Stomach smooth muscle (tissue), 2 donors: ENCODE measurements at regions not wholly inside any gene's neighbourhood (a gene's known extent, or its start where the extent isn't known, plus 50 kb on each side); places are given as distances from the start of the nearest gene placed in this dataset.
"Not testable (repeated sequence)": the region's sequence is repeated elsewhere in the genome, so short reads cannot be mapped to it uniquely, and the experiment has no call there.

Experiments used
- H3K27ac ChIP-seq: one replicate; pipeline ENCODE4 v1.7.0; 2013; ENCODE audit warnings: mild to moderate bottlenecking, low read length, inconsistent platforms
- H3K27me3 ChIP-seq, 2 donors: one replicate each; pipeline ENCODE4 v1.7.0; 2013; ENCODE audit warnings: low read length in 2 of 2; ENCODE audit not compliant: insufficient read depth in 2 of 2, control insufficient read depth in 1 of 2
- H3K36me3 ChIP-seq, 2 donors: one replicate each; pipeline ENCODE4 v1.7.0; 2013; ENCODE audit warnings: low read length in 2 of 2; ENCODE audit not compliant: control insufficient read depth in 2 of 2, insufficient read depth in 2 of 2
- H3K4me1 ChIP-seq: one replicate; pipeline ENCODE4 v1.7.0; 2013; ENCODE audit warnings: low read length; ENCODE audit not compliant: control insufficient read depth, insufficient read depth
- H3K4me3 ChIP-seq, 2 donors: one replicate each; pipeline ENCODE4 v1.7.0; 2013; ENCODE audit warnings: low read length in 2 of 2
- H3K9ac ChIP-seq, 2 donors: one replicate each; pipeline ENCODE4 v1.7.0; 2013; ENCODE audit warnings: low read length in 2 of 2, mild to moderate bottlenecking in 1 of 2
- H3K9me3 ChIP-seq, 2 donors: one replicate each; pipeline ENCODE4 v1.7.0; 2013; ENCODE audit warnings: low read length in 2 of 2; ENCODE audit not compliant: control insufficient read depth in 2 of 2
- donor health status: healthy.
- donor health status: Pancreatic carcinoma.

DNA sequence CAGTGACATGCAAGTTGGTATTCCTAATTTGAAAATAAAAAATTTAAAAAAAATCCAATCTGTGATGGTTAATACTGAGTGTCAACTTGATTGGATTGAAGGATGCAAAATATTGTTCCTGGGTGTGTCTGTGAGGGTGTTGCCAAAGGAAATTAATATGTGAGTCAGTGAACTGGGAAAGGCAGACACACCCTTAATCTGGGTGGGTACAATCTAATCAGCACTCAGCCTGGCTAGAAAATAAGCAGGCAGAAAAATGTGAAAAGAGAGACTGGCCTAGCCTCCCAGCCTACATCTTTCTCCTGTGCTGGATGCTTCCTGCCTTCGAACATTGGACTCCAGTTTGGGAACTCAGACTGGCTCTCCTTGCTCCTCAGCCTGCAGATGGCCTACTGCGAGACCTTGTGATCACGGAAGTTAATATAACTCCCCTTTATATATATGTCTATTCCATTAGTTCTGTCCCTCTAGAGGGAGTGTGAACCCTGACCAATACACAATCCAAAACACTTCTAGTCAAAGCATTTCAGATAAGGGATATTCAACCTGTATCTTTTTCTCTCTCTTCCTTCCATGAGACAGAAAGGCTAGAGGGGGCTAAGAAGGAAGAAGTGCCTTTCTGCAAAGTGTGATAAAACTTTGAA lies 712.9 kb upstream of the ADGRL3 start:
- not testable (repeated sequence) for H3K9me3 ChIP-seq, H3K27ac ChIP-seq, H3K36me3 ChIP-seq, H3K4me1 ChIP-seq, H3K9ac ChIP-seq, H3K4me3 ChIP-seq, H3K27me3 ChIP-seq

DNA sequence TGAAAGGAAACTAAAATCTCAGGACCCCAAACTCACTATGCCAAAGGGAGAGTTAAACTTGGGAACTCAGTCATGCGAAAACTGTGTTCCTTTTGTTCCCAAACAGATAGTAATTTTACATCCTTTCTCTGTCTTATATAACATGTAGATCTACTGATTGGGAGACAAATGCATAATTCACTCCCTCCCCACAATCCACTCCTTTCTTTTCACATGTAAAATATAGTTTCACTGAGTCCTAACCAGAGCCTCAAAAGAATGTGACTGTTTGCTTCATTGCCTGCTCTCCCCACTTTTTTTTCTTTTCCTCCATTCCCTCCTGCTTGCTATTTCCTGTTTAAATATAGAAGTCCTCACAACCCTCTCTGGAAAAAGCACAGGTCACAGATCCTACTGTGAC lies 699.3 kb upstream of the ADGRL3 start:
- H3K9me3 ChIP-seq = no peaks in the 10 kb centered on the region

DNA sequence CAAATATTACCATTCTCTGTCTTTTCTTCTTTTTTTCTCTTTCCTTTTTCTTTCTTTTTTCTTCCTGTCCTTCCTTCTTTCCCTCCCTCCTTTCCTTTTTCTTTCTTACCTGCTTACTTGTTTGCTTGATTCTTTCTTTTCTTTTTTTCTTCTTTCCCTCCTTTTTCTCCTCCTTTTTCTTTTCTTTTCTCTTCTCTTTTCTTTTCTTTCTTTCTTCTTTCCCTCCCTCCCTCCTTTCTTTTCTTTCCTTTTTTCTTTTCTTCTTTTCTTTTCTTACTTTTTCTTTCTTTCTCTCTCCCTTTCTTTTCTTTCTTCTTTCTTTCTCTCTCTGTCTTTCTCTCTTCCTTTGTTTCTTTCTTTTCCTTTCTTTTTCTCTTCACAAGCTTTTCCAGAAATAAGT lies 697.4 kb upstream of the ADGRL3 start:
- Histone ChIP-seq H3K27ac (no peak overlapping the region), H3K9me3 (no peaks in the 10 kb centered on the region), H3K36me3 (no peaks in the 10 kb centered on the region), H3K9ac (no peak overlapping the region), H3K27me3 (no peaks in the 10 kb centered on the region), H3K4me1 (no peaks in the 10 kb centered on the region), H3K4me3 (no peak overlapping the region)

More for the DNA sequence above, 699.3 kb upstream of the ADGRL3 start:
- Histone ChIP-seq H3K36me3 (no peaks in the 10 kb centered on the region), H3K27ac (no peak overlapping the region), H3K27me3 (no peaks in the 10 kb centered on the region), H3K9ac (no peak overlapping the region), H3K4me3 (no peak overlapping the region), H3K4me1 (no peaks in the 10 kb centered on the region)

DNA sequence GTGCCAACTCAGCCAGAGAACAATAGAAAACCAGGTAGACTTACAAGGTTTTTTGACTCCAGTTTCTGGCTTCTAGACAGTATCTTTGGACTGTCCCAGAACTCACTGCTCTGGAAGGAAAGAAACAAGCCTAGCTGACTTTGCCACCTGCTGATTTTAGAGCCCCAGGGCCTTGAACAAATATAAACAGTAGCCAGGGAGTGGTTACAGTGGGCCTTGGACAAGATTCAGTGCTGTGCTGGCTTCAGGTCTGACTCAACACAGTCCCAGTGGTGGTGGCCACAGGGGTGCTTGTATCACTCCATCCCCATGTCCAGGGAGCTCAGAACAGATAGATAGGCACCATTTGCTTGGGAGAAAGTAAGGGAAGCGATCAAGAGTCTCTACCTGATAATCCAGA lies 694.1 kb upstream of the ADGRL3 start:
- no peak overlapping the region for H3K9ac ChIP-seq

DNA sequence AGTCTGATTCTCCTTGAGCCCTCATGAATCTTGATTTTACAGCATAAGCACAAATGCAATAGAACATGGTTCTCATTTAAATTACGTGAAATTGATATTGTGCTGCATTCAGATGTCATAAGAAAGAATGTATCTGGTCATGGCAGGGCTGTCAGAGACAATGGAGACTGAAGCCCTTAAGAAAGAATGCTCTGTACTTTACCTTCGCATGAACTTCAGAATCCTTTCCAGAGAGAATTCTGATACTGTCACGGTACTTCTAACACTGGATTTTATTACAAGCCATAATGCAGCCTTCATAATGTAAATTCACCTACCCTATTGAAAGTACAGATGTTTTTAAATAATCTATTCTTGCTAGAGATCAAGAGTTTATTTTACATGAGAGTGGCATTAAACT lies 677.9 kb upstream of the ADGRL3 start:
- H3K27ac ChIP-seq = no peak overlapping the region
- no peaks in the 10 kb centered on the region for H3K27me3 ChIP-seq
- no peaks in the 10 kb centered on the region for H3K9me3 ChIP-seq
- no peaks in the 10 kb centered on the region for H3K4me1 ChIP-seq
- H3K36me3 ChIP-seq = no peaks in the 10 kb centered on the region
- no peak overlapping the region for H3K9ac ChIP-seq
- H3K4me3 ChIP-seq = no peak overlapping the region

More for the DNA sequence above, 694.1 kb upstream of the ADGRL3 start:
- Histone ChIP-seq H3K27me3 (no peaks in the 10 kb centered on the region), H3K9me3 (no peaks in the 10 kb centered on the region), H3K4me3 (no peak overlapping the region), H3K36me3 (no peaks in the 10 kb centered on the region), H3K27ac (no peak overlapping the region), H3K4me1 (no peaks in the 10 kb centered on the region)

DNA sequence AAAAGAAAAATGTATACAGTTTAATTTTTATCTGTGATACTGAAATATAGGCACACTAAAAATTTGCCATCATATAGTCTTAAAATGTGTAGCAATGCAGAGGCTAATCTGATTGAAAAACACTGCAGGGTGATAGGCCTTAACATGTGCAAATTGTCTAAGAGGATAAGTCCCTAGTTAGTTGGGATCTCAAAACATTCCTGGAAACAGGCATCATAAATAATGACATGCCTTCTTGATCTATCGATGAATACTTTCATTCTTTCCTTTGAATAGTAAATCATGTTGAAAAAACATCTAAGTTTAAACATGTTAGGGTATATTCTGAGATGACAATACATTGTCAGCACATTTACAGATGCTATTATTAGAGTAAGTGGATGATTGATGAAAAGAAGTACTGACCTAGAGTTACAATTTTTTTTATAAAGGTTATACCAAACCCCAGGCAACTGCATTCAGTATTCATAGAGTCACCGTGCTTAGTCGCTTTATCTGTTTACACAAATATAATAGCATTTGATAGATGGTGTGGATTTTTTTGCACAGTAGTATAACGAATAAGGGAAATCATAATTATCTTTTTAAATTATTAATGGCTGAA lies 668.2 kb upstream of the ADGRL3 start:
- H3K4me3 ChIP-seq = no peak overlapping the region
- no peak overlapping the region for H3K27ac ChIP-seq
- no peaks in the 10 kb centered on the region for H3K4me1 ChIP-seq
- no peaks in the 10 kb centered on the region for H3K9me3 ChIP-seq
- no peaks in the 10 kb centered on the region for H3K36me3 ChIP-seq
- no peaks in the 10 kb centered on the region for H3K27me3 ChIP-seq
- no peak overlapping the region for H3K9ac ChIP-seq

DNA sequence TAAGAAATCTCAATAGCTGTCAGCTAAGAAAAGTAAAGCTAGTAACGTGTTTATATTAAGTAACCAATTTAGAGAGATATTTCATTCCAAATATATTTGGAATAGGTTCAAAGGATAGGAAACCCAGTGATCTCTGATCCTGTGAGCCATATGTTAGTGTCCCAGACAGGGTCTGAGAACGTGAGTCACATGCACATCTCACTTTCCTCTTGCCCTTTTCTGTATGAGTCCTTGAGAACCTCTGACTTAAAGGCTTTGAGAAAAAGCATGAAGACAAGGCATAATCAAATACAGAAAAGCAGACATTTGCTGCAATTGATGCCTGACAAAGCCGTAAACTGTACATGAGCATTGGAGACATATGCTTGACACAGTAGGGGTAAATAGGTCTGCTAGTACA lies 655.1 kb upstream of the ADGRL3 start:
- Histone ChIP-seq H3K4me3 (no peak overlapping the region), H3K4me1 (no peaks in the 10 kb centered on the region), H3K27me3 (no peaks in the 10 kb centered on the region), H3K36me3 (no peaks in the 10 kb centered on the region), H3K9ac (no peak overlapping the region), H3K27ac (no peak overlapping the region), H3K9me3 (no peaks in the 10 kb centered on the region)

DNA sequence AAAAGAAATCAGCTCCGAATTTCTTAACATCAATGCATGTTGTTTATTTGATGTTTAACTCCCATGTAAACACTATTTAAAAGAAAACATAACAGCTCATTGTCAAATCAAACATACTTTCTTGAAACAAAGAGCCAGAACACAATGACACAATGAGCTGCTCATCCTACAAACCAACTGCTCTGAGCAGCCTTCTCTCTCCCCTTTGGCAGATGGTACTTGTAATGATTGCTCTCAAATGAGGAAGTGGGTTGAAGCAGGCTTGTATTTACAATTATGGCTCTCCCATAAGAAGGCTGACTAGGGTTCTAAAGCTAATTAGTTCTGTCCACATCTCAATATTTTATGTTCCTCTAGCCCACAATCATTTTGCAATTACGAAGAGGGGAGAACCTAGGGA lies 637.8 kb upstream of the ADGRL3 start:
- H3K9ac ChIP-seq = no peak overlapping the region
- H3K27ac ChIP-seq = no peak overlapping the region
- H3K36me3 ChIP-seq = no peaks in the 10 kb centered on the region
- no peaks in the 10 kb centered on the region for H3K4me1 ChIP-seq
- H3K27me3 ChIP-seq = no peaks in the 10 kb centered on the region
- no peaks in the 10 kb centered on the region for H3K9me3 ChIP-seq
- H3K4me3 ChIP-seq = no peak overlapping the region

DNA sequence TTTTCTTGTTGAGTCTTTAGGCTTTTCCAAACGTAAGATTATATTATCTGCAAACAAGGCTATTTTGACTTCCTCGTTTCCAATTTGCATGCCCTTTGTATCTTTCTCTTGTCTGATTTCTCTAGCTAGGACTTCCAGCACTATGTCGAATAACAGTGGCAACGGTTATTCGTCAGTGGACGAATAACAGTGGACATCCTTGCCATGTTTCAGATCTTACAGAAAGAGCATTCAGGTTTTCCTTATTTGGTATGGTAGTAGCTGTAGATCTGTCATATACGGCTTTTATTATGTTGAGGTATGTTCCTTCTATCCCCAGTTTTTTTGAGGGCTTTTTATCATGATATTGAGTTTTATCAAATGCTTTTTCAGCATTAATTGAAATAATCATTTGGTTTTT lies 634.6 kb upstream of the ADGRL3 start:
- no peaks in the 10 kb centered on the region for H3K36me3 ChIP-seq
- no peaks in the 10 kb centered on the region for H3K4me1 ChIP-seq
- no peaks in the 10 kb centered on the region for H3K27me3 ChIP-seq
- H3K9ac ChIP-seq = no peak overlapping the region
- no peak overlapping the region for H3K27ac ChIP-seq
- peaks cover 0 to 2% of the 10 kb centered on the region in 2 donors for H3K9me3 ChIP-seq
- no peak overlapping the region for H3K4me3 ChIP-seq

DNA sequence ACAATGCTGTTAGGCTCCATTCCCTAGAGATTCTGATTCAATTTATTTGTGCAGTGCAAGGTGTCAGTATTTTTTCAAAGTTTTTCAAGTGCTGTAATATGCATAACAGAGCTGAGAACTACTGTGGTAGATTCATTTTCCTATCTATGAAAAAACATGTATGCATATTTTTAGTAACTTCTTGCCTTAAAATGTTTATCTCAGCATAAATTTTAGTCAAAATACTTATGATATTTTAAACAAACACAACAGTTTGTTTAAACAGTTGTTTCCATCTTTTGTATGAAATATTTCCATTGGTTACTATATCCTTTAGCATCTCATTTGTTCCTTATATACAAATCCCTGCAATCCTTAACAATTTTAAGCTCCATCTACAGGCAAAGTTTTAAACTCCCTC lies 624.8 kb upstream of the ADGRL3 start:
- Histone ChIP-seq H3K27ac (no peak overlapping the region), H3K36me3 (no peaks in the 10 kb centered on the region), H3K27me3 (no peaks in the 10 kb centered on the region), H3K9ac (no peak overlapping the region), H3K4me1 (no peaks in the 10 kb centered on the region), H3K4me3 (no peak overlapping the region), H3K9me3 (no peaks in the 10 kb centered on the region)

DNA sequence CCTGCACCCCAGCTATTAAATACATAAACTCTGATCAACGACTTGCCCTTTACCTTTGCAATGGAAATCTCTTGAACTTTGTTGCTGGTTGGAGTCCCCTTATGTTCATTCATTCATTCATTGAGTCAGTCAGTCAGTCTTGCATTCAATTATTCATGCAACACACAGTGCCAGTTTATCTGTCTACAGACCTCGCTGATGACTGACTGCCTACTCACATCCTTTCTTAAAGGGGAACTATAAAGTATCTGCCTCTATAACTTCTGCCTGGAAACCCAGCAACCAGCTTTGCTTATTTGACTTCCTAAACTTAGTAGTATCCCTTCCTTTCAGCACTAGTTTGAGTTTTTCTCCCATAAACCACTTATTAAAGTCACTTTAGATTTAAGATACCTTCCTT lies 620.8 kb upstream of the ADGRL3 start:
- Histone ChIP-seq H3K27ac (no peak overlapping the region), H3K27me3 (no peaks in the 10 kb centered on the region), H3K9me3 (no peaks in the 10 kb centered on the region), H3K9ac (no peak overlapping the region), H3K4me1 (no peaks in the 10 kb centered on the region), H3K4me3 (no peak overlapping the region), H3K36me3 (no peaks in the 10 kb centered on the region)
